ENCODE measurements at regions not wholly inside any gene's neighbourhood (a gene's known extent, or its start where the extent isn't known, plus 50 kb on each side); places are given as distances from the start of the nearest gene placed in this dataset.

- no peak for TF ChIP-seq CTCF (IDR thresholded peaks at IDR 0.05 in 8 of 11, conservative IDR thresholded peaks at IDR 0.05 in 3 of 11)
- TF ChIP-seq POLR2A (IDR thresholded peaks at IDR 0.05): no peak
These were observed 794.0 kb downstream of the TBC1D22A start for GRCh38 chr22:47556473-47556872.

All from spleen (tissue), 7 donors.